SJCRH30 (cell line): ENCODE measurements at regions not wholly inside any gene's neighbourhood (a gene's known extent, or its start where the extent isn't known, plus 50 kb on each side); places are given as distances from the start of the nearest gene placed in this dataset.
"Not testable (repeated sequence)": the region's sequence is repeated elsewhere in the genome, so short reads cannot be mapped to it uniquely, and the experiment has no call there.

Experiments used
- DNase-seq, 2 experiments: peaks; one replicate each; pipeline ENCODE4 v3.0.0-alpha.2; 2015 to 2020
- H3K27ac ChIP-seq: fragments of 250-450 bp; sonication (Bioruptor Pico); 2 replicates; pipeline ENCODE4 v1.5.1; 2020; ENCODE audit warnings: mild to moderate bottlenecking, moderate library complexity
- H3K27me3 ChIP-seq: fragments of 250-450 bp; sonication (Bioruptor Pico); 2 replicates; pipeline ENCODE4 v1.5.1; 2020; ENCODE audit warnings: mild to moderate bottlenecking, moderate library complexity
- H3K36me3 ChIP-seq: fragments of 250-450 bp; sonication (Bioruptor Pico); 2 replicates; pipeline ENCODE4 v1.5.1; 2020; ENCODE audit warnings: mild to moderate bottlenecking, moderate library complexity
- H3K4me1 ChIP-seq: fragments of 250-450 bp; sonication (Bioruptor Pico); 2 replicates; pipeline ENCODE4 v1.5.1; 2020; ENCODE audit warnings: mild to moderate bottlenecking, moderate library complexity
- H3K4me3 ChIP-seq: fragments of 250-450 bp; sonication (Bioruptor Pico); 2 replicates; pipeline ENCODE4 v1.5.1; 2020; ENCODE audit warnings: mild to moderate bottlenecking, moderate library complexity
- H3K9me3 ChIP-seq: fragments of 250-450 bp; sonication (Bioruptor Pico); replicated peaks from 2 replicates; pipeline ENCODE4 v1.5.1; 2020; ENCODE audit warnings: mild to moderate bottlenecking, moderate library complexity

DNA sequence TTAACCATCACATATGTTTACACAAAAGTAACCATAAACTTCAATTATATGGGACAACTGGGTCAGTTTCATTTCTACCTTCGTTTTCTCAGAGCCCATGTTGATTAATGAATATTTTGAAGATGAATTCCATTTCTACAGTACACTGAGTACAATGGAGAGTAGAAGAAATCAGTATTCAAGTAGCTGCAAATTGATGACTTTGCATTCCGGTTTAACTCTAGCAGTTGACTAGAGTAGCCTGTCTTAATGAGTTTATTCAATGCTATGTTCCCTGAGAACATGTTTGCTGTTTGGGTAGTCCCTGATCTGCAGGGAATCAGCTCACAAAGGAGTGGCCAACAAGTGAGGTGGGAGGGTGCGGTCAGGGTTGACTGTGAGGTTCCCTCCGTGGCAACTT, 168.3 kb downstream of the TRIML1 start:
- Histone ChIP-seq H3K4me1 (no peaks in the 10 kb centered on the region), H3K36me3 (no peaks in the 10 kb centered on the region), H3K27ac (no peak overlapping the region), H3K9me3 (no peaks in the 10 kb centered on the region), H3K4me3 (no peak overlapping the region), H3K27me3 (no peaks in the 10 kb centered on the region)
- no peak for DNase-seq

DNA sequence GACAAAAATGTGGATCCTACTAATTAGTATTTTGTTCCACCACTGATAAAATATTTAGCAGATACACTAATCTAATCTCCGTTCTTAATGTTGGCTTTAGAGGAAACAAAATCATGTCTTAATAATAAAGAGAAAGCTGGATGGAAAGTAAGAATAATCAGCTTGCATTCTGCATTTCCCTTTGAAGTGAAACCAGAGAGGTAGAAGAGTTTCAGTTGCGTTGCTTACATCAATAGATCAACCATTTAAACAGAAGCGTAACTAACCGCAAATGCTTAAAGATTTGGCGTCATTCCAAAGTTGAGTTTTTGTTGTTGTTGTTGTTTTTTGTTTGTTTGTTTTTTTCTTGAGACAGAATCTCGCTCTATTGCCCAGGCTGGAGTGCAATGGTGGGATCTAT, 168.9 kb downstream of the TRIML1 start:
- H3K9me3 ChIP-seq, result no peaks in the 10 kb centered on the region
- no peak for DNase-seq
- H3K27me3 ChIP-seq, result no peaks in the 10 kb centered on the region
- no peaks in the 10 kb centered on the region for H3K4me1 ChIP-seq
- no peak overlapping the region for H3K4me3 ChIP-seq
- H3K27ac ChIP-seq, result no peak overlapping the region
- H3K36me3 ChIP-seq, result no peaks in the 10 kb centered on the region

DNA sequence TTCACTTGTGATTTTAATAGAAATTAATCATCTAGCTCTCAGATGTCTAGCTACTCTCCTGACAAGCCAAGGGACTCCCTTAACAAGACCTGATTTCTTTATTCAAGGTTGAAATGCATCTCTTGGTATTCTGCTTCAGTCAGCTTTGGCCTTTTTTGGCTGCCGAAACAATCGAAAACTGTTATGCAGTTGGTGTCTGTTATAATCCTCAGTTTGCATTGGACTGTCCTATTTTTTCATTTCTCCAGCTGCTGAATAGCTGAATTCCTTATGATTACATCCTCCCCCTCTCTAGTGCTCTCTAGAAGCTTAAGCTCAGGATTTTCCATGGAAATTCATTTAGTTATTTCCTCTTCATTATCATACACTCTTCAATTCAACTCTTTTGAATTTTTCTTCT, 177.2 kb downstream of the TRIML1 start:
- H3K4me3 ChIP-seq, result no peak overlapping the region
- no peaks in the 10 kb centered on the region for H3K27me3 ChIP-seq
- no peaks in the 10 kb centered on the region for H3K4me1 ChIP-seq
- no peak overlapping the region for H3K27ac ChIP-seq
- H3K36me3 ChIP-seq, result no peaks in the 10 kb centered on the region
- H3K9me3 ChIP-seq, result no peaks in the 10 kb centered on the region
- no peak for DNase-seq

DNA sequence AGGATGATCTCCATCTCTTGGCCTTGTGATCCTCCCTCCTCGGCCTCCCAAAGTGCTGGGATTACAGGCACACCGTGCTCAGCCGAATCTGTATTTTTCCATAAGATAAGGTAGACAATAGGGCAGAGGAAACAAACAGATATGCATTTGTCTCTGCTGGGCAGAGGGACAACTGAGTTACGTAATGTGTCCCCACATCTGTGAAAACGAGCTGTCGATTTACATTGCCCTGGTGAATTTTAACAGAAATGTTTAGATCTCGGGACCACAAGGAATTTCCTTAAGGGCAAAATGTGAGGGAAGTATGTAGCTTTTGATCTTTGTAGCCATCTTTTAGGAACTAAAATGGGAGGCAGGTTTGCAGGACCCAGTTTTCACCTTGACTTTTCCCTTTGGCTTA, 189.7 kb downstream of the TRIML1 start:
- Histone ChIP-seq H3K27ac (no peak overlapping the region), H3K27me3 (no peaks in the 10 kb centered on the region), H3K4me3 (no peak overlapping the region), H3K4me1 (no peaks in the 10 kb centered on the region), H3K36me3 (no peaks in the 10 kb centered on the region), H3K9me3 (no peaks in the 10 kb centered on the region)
- no peak for DNase-seq

DNA sequence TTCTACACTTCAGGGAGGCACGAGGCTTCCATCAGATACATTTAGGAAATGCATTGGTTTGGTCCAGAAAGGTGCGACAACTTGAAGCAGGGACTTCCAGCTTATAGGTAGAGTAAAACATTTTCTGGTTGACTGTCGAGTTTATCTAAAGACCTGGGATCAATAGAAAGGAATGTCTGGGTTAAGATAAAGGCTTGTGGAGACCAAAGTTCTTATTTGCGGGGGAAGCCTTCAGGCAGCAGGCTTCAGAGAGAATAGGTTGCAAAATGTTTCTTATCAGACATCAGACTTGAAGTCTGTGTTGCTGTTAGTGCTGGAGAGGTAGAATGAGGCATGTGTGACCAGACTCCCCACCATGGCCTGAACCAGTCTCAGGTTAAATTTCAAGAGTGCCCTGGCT, 190.3 kb downstream of the TRIML1 start:
- Histone ChIP-seq H3K9me3 (no peaks in the 10 kb centered on the region), H3K27me3 (no peaks in the 10 kb centered on the region), H3K4me1 (no peaks in the 10 kb centered on the region), H3K4me3 (no peak overlapping the region), H3K27ac (no peak overlapping the region), H3K36me3 (no peaks in the 10 kb centered on the region)
- DNase-seq, result no peak

DNA sequence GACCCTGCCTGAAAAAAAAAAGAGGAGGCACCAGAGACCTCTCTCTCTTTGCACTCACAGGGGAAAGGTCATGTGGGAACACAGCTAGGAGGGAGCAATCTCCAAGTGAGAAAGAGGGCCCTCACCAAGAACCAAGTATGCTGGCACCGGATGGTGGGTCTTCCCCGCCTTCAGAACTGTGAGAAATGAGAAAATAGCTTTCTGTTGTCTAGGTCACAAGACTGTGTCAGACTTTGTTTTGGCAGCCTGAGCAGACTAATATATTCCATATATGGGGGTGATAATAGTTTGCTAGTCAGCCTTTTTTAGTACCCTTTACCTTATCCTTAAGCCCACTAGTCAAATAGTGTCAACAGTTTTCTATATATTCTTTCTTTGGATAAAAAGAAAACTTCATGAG, 193.0 kb downstream of the TRIML1 start:
- Histone ChIP-seq H3K4me3 (no peak overlapping the region), H3K27me3 (no peaks in the 10 kb centered on the region), H3K4me1 (no peaks in the 10 kb centered on the region), H3K9me3 (no peaks in the 10 kb centered on the region), H3K36me3 (no peaks in the 10 kb centered on the region), H3K27ac (no peak overlapping the region)
- no peak for DNase-seq

DNA sequence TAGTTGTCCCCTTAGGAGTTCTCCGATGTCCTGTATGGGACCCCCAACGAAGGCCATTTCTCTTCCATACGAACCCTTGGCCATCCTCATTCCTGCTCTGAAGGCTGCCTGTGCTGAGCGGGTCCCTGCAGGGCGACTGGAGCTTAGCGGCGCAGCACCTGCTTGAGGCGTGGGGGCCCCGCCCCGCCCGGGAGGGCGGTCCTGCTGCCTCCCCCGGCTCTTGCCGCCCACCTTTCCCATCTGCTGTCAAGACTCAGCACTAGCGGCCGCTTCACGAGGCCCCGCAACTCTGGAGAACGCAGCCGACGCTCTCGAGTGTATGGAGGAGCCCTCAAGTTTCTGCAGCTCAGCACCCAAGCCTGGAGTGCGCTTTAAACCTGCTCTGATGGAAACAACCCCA, 197.7 kb downstream of the TRIML1 start:
- no peak for DNase-seq
- H3K4me1 ChIP-seq, result no peaks in the 10 kb centered on the region

DNA sequence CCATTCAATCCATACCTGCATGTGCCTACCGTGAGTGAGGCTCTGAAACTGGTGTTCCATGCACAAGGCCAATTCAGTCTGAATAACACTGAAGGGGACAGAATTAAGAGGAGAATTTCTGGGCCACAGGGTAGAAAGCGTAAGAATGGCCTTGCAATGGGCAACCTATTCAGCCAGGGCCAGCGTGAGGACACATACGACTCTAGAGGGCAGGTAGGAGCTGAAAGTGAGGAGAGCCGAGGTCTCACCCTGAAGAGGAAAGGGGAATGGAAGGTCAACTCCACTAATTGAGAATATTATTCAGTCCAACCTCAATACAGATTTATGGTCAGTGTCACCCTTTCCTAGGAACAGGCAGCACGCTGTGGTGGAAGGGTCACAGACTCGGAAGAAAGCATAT, 202.2 kb downstream of the TRIML1 start:
- H3K9me3 ChIP-seq, result no peaks in the 10 kb centered on the region
- H3K27me3 ChIP-seq, result no peaks in the 10 kb centered on the region
- DNase-seq, result no peak
- H3K4me3 ChIP-seq, result no peak overlapping the region
- no peaks in the 10 kb centered on the region for H3K4me1 ChIP-seq
- H3K36me3 ChIP-seq, result no peaks in the 10 kb centered on the region
- no peak overlapping the region for H3K27ac ChIP-seq

More for the DNA sequence above, 197.7 kb downstream of the TRIML1 start:
- Histone ChIP-seq H3K27me3 (no peaks in the 10 kb centered on the region), H3K36me3 (no peaks in the 10 kb centered on the region), H3K9me3 (no peaks in the 10 kb centered on the region), H3K27ac (no peak overlapping the region), H3K4me3 (no peak overlapping the region)

DNA sequence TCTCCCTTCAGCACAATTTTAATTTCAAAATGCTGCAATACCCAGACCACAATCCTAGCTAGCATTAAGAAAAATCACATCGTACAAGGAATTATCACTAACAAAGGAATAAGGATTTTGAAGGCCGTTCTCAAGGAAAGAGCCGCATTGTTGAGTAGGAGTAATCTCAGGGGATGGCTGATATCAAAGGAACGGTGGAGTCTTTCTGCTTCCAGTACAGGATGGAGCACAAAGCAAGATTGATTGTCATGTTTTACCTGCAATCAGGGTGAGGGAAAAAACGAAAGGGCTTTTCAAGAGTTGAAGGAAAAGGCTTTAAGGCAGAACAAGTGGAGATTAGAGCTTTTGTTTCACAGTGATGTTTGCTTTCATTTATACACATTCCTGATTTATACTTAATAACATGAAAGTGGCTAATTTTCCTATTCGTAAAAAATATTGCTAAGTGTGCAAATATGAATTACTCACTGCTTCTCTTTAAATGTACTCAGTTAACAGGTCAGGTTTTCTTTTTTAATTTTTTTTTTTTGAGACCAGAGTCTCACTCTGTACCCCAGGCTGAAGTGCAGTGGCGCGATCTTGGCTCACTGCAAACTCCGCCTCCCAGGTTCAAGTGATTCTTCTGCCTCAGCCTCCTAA, 207.0 kb downstream of the TRIML1 start:
- H3K27me3 ChIP-seq, result no peaks in the 10 kb centered on the region
- DNase-seq, result no peak
- H3K4me1 ChIP-seq, result no peaks in the 10 kb centered on the region
- H3K36me3 ChIP-seq, result no peaks in the 10 kb centered on the region
- no peaks in the 10 kb centered on the region for H3K9me3 ChIP-seq
- H3K27ac ChIP-seq, result no peak overlapping the region
- no peak overlapping the region for H3K4me3 ChIP-seq

DNA sequence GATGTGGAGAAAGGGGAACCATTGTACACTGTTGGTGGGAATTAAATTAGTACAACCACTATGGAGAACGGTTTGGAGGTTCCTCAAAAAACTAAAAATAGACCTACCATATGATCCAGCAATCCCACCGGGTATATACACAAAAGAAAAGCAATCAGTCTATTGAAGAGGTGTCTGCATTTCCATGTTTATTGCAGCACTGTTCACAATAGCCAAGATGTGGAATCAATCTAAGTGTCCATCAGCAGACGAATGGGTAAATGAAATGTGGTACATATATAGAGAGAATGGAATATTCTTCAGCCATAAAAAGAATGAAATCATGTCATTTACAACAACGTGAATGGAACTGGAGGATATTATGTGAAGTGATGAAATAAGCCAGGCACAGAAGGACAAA, 208.1 kb downstream of the TRIML1 start:
- Histone ChIP-seq H3K27ac (no peak overlapping the region), H3K4me3 (no peak overlapping the region), H3K36me3 (no peaks in the 10 kb centered on the region), H3K27me3 (no peaks in the 10 kb centered on the region), H3K9me3 (no peaks in the 10 kb centered on the region), H3K4me1 (no peaks in the 10 kb centered on the region)
- DNase-seq, result no peak

DNA sequence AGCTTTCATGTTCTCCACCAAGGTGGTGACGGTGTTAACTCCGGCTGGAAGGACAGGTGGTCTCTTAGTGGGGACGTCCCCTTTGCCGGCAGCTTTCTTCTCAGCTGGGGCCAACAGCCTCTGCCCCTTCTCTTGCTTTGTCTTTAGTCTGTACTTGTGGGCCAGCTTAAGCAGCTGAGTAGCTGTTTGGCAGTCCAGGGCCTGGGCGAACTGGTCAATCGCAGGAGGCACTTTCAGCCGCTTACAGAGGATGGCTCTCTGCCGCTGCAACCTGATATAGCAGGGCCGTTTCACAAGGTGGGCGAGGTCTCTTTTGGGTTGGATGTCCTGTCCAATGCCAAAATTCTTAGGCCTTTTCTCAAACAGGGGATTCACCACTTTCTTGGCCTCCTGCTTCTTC, 210.3 kb downstream of the TRIML1 start:
- DNase-seq, H3K9me3 ChIP-seq, H3K27me3 ChIP-seq, H3K36me3 ChIP-seq, H3K4me1 ChIP-seq, H3K27ac ChIP-seq, H3K4me3 ChIP-seq: not testable (repeated sequence)

DNA sequence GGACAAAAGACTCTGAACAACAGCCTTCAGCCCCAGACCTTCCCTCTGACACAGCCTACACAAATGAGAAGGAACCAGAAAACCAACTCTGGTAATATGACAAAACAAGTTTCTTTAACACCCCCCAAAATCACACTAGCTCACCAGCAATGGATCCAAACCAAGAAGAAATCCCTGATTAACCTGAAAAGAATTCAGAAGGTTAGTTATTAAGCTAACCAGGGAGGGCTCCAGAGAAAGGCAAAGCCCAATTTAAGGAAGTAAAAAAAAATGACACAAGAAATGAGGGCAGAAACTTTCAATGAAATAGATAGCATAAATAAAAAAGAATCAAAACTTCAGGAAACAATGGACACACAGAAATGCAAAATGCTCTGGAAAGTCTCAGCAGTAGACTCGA, 224.0 kb downstream of the TRIML1 start:
- no peak for DNase-seq
- no peaks in the 10 kb centered on the region for H3K9me3 ChIP-seq
- H3K4me1 ChIP-seq, result no peaks in the 10 kb centered on the region
- H3K27ac ChIP-seq, result no peak overlapping the region
- H3K4me3 ChIP-seq, result no peak overlapping the region
- H3K36me3 ChIP-seq, result no peaks in the 10 kb centered on the region
- H3K27me3 ChIP-seq, result no peaks in the 10 kb centered on the region

DNA sequence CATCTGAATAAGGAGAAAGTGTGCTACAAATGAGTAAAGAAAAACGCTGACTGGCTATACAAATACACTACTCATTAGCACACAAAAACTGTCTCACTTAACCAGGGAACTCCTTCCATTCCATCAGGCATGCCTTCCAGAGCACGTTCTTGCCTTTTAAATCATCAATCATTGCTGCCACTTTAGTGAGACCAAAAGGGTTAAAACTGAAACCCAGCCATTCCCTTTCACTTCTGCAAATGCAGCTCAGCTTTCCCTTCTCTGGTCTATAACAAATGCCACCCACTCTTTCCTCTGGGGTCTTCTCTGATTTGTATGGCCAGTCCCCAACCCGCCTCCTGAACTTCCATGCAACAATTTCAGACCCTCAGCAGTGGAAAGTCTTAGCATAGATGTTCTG, 231.5 kb downstream of the TRIML1 start:
- Histone ChIP-seq H3K4me3 (no peak overlapping the region), H3K9me3 (no peaks in the 10 kb centered on the region), H3K27ac (no peak overlapping the region), H3K27me3 (no peaks in the 10 kb centered on the region), H3K36me3 (no peaks in the 10 kb centered on the region), H3K4me1 (peaks cover 7% of the 10 kb centered on the region; the same call in 1 of the 2 replicates)
- no peak for DNase-seq

DNA sequence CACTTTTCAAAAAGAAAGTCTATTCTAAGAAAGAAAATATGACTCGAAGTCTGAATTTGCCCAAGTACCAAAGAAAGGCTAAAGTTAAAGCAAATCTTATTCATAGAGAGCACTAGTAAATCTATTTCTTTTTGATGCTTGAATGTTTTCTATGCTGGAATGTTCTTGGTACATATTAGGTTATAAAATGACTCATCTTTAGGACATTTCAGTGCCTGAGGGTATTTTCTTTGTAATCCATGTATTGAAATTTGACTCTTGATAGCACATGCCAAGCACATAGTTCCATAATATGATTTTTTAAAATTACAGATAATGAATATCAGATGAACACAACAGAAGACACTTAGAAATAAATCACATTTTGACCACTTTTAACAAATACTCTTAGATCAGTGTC, 232.8 kb downstream of the TRIML1 start:
- no peaks in the 10 kb centered on the region for H3K27me3 ChIP-seq
- H3K9me3 ChIP-seq, result no peaks in the 10 kb centered on the region
- no peak overlapping the region for H3K27ac ChIP-seq
- H3K4me1 ChIP-seq, result peaks cover 7% of the 10 kb centered on the region; the same call in 1 of the 2 replicates
- peak in 1 of 2 experiments; percentile 3 for DNase-seq
- no peak overlapping the region for H3K4me3 ChIP-seq
- H3K36me3 ChIP-seq, result no peaks in the 10 kb centered on the region

DNA sequence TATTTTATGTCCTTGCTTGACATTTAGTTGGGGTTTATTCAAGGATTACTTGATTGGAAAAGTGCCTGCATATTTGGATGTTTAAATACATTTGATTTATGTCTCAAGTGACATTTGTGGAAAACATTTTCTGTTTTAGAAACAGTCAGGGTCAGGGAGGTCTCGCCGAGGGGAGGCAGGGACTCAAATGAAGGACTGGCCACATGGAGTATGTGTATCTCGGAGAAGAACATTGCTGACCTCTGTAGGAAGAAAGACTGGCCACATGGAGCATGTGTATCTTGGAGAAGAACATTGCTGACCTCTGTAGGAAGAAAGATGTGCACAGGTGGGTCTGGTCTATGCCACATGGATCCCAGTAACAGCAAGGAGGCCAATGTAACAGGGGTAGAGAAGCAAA, 233.6 kb downstream of the TRIML1 start:
- H3K4me3 ChIP-seq, result no peak overlapping the region
- no peaks in the 10 kb centered on the region for H3K36me3 ChIP-seq
- no peaks in the 10 kb centered on the region for H3K27me3 ChIP-seq
- no peaks in the 10 kb centered on the region for H3K9me3 ChIP-seq
- peak in 1 of 2 experiments; percentile 1 for DNase-seq
- H3K4me1 ChIP-seq, result peaks cover 7% of the 10 kb centered on the region; the same call in 1 of the 2 replicates
- H3K27ac ChIP-seq, result no peak overlapping the region

DNA sequence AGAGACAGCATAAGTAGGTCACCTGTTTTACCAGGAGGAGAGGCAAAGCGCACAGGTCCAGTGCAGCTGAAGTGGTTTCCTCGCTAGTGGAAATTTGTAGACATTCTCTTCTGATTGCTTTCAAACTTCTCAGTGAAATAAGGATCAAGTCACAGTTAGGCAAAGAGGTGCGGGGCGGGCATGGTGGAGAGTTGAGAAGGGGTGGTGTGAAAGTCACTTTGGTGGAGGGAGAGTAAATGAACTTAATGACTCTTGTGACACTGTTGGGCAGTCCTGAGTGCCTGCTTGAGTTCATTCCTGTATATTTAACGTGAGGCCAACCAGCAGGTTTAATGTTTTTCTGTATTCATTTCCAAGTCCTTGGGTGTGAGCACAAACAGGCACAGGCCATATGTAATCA, 235.6 kb downstream of the TRIML1 start:
- H3K36me3 ChIP-seq, result no peaks in the 10 kb centered on the region
- peaks cover 7% of the 10 kb centered on the region; the same call in 1 of the 2 replicates for H3K4me1 ChIP-seq
- H3K4me3 ChIP-seq, result no peak overlapping the region
- no peaks in the 10 kb centered on the region for H3K9me3 ChIP-seq
- H3K27ac ChIP-seq, result no peak overlapping the region
- H3K27me3 ChIP-seq, result no peaks in the 10 kb centered on the region
- DNase-seq, result no peak
